ENCODE measurements at regions not wholly inside any gene's neighbourhood (a gene's known extent, or its start where the extent isn't known, plus 50 kb on each side); places are given as distances from the start of the nearest gene placed in this dataset.
"Not testable (repeated sequence)": the region's sequence is repeated elsewhere in the genome, so short reads cannot be mapped to it uniquely, and the experiment has no call there.

DNA sequence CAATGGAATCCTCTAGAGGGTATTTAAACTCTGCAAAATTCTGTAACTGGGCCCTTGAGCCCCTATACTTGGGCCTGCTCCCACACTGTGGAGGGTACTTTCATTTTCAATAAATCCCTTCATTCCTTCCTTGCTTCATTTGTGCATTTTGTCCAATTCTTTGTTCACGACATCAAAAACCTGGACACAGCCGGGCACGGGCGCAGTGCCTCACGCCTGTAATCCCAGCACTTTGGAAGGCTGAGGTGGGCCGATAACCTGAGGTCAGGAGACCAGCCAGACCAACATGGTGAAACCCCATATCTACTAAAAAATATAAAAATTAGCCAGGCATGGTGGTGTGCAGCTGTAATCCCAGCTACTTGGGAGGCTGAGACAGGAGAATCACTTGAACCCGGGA lies 714.9 kb upstream of the NOVA1 start:
- not testable (repeated sequence) for H3K36me3 ChIP-seq (ENCODE audit: control insufficient read depth, insufficient read depth, low read length); H3K9me3 ChIP-seq (ENCODE audit: control insufficient read depth, low read length); H3K4me1 ChIP-seq (ENCODE audit: control insufficient read depth, insufficient read depth, low read length, poor library complexity, severe bottlenecking); H3K27ac ChIP-seq (ENCODE audit: low read depth, low read length, severe bottlenecking); H3K4me3 ChIP-seq (ENCODE audit: extremely low read depth, insufficient read depth, low read length, poor library complexity, severe bottlenecking)
- 90 to 94% methylated on average over 4 to 5 of the region's 7 CpGs for WGBS, 2 experiments (ENCODE audit: insufficient coverage in 2 of 2)

DNA sequence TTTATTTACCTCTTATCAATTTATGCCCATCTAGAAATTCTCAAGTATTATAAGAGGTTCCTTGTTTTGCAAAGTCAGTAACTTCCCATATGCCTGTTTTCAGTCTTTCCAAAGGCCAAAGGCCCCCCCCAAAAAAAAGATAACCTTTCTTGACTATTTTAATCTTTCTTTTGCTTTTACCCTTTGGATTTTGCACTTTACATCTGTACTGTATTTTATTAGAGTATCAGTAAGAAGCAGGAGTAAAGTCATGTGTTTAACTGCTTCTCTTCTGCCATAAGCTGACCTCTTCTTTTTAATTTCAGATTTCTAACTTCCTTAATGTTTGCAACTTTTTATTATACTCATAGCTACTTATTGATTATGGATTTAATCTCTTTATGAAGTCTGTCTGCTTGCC lies 716.4 kb upstream of the NOVA1 start:
- peaks cover 6% of the 10 kb centered on the region for H3K9me3 ChIP-seq (ENCODE audit: control insufficient read depth, low read length)
- no peak overlapping the region for H3K4me3 ChIP-seq (ENCODE audit: extremely low read depth, insufficient read depth, low read length, poor library complexity, severe bottlenecking)
- H3K4me1 ChIP-seq (ENCODE audit: control insufficient read depth, insufficient read depth, low read length, poor library complexity, severe bottlenecking): no peaks in the 10 kb centered on the region
- H3K36me3 ChIP-seq (ENCODE audit: control insufficient read depth, insufficient read depth, low read length): no peaks in the 10 kb centered on the region
- no peak overlapping the region for H3K27ac ChIP-seq (ENCODE audit: low read depth, low read length, severe bottlenecking)

DNA sequence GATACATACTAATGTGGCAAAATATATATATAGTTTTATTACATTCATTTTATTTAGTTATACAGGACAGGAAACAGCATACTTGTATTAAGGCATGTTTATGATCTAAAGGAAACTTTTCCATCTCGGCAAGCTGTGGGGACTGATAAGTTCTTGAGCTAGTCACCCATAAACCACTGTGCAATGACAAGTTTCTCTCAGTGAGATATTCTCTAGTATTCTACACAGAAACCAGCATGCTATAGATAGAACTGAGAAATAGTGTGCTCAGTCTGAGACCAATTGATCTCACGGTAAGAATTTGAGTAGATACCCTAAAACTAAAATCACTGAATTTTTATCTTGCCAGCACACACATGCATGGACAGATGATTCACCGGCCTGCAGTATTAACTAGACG lies 717.6 kb upstream of the NOVA1 start:
- no peaks in the 10 kb centered on the region for H3K4me1 ChIP-seq (ENCODE audit: control insufficient read depth, insufficient read depth, low read length, poor library complexity, severe bottlenecking)
- no peaks in the 10 kb centered on the region for H3K36me3 ChIP-seq (ENCODE audit: control insufficient read depth, insufficient read depth, low read length)
- no peak overlapping the region for H3K27ac ChIP-seq (ENCODE audit: low read depth, low read length, severe bottlenecking)
- WGBS, 2 experiments (ENCODE audit: insufficient coverage in 2 of 2): no CpG with 5 or more reads among the region's 4 CpGs
- no peaks in the 10 kb centered on the region for H3K9me3 ChIP-seq (ENCODE audit: control insufficient read depth, low read length)
- no peak overlapping the region for H3K4me3 ChIP-seq (ENCODE audit: extremely low read depth, insufficient read depth, low read length, poor library complexity, severe bottlenecking)

DNA sequence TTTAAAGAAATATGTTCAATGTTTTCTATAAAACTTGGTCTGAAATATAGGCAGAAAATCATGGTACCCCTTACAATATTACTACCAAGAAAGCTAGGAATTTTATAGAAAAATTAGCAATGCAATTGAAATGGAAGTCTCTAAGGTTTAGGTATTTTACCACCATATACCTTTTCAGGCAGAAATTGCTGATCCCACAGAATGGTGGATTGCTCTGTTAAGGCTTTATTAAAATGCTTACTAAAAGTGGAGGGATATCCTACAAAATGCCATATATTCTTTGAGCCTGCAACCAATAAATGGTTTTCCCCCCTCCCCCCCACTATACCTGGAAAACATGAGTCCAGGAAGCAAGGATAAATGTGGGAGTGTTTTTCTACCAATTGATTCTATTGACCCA lies 718.1 kb upstream of the NOVA1 start:
- Histone ChIP-seq H3K9me3 (ENCODE audit: control insufficient read depth, low read length) (no peaks in the 10 kb centered on the region), H3K4me3 (ENCODE audit: extremely low read depth, insufficient read depth, low read length, poor library complexity, severe bottlenecking) (no peak overlapping the region), H3K27ac (ENCODE audit: low read depth, low read length, severe bottlenecking) (no peak overlapping the region), H3K4me1 (ENCODE audit: control insufficient read depth, insufficient read depth, low read length, poor library complexity, severe bottlenecking) (no peaks in the 10 kb centered on the region), H3K36me3 (ENCODE audit: control insufficient read depth, insufficient read depth, low read length) (no peaks in the 10 kb centered on the region)

DNA sequence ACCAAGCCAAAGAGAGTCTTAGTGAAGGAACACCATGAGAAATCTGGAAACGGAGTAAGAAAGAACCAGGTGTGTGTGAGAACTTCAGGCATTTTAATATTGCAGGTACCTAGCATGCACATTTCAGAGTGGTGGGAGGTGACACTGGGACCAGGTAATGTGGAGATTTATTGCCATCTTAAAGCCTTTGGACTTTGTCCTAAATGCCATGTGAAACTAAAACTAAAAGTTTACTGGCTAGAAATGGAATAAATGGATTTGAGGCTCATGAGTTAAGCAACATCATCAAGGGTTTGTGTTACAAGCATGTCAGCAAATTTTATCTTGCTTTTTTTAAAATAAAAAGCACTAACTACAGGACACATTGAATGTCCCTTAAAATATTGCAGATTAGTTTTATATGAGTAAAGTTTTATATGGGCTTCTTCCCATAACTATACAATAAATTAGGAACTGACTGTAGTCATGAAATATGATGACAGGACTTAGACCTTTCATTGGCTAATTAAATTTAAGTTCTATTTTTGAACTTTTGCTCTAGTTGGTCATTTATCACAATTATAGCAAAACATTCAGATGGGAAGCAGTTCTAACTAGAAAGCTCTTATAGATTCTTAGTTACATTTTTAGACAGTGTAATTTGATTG lies 721.1 kb upstream of the NOVA1 start:
- H3K27ac ChIP-seq (ENCODE audit: low read depth, low read length, severe bottlenecking): no peak overlapping the region
- H3K36me3 ChIP-seq (ENCODE audit: control insufficient read depth, insufficient read depth, low read length): no peaks in the 10 kb centered on the region
- no peaks in the 10 kb centered on the region for H3K9me3 ChIP-seq (ENCODE audit: control insufficient read depth, low read length)
- no peaks in the 10 kb centered on the region for H3K4me1 ChIP-seq (ENCODE audit: control insufficient read depth, insufficient read depth, low read length, poor library complexity, severe bottlenecking)
- H3K4me3 ChIP-seq (ENCODE audit: extremely low read depth, insufficient read depth, low read length, poor library complexity, severe bottlenecking): no peak overlapping the region
- 88 to 100% methylated on average over 1 of the region's 1 CpG for WGBS, 2 experiments (ENCODE audit: insufficient coverage in 2 of 2)

DNA sequence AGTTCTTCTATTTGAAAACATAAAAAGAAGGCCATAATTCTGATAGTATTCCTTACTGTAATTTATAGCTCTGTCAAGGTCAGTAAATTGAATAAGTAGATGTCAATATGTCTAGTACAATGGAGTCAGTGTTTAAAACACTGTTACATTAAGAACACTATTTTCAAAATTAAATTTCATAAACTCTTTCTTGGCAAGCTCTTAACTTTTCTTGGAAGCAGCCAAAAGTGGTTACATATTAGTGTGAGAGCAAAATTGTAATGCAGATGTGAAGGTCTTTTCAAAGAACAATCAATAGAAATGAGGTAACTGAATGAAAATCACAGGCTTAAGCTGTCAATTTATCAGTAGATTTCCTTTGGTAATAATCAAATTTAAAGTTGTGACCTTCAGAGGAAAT lies 722.4 kb upstream of the NOVA1 start:
- H3K36me3 ChIP-seq (ENCODE audit: control insufficient read depth, insufficient read depth, low read length): no peaks in the 10 kb centered on the region
- H3K9me3 ChIP-seq (ENCODE audit: control insufficient read depth, low read length): peaks cover 7% of the 10 kb centered on the region
- no peaks in the 10 kb centered on the region for H3K4me1 ChIP-seq (ENCODE audit: control insufficient read depth, insufficient read depth, low read length, poor library complexity, severe bottlenecking)
- no peak overlapping the region for H3K27ac ChIP-seq (ENCODE audit: low read depth, low read length, severe bottlenecking)
- H3K4me3 ChIP-seq (ENCODE audit: extremely low read depth, insufficient read depth, low read length, poor library complexity, severe bottlenecking): no peak overlapping the region

DNA sequence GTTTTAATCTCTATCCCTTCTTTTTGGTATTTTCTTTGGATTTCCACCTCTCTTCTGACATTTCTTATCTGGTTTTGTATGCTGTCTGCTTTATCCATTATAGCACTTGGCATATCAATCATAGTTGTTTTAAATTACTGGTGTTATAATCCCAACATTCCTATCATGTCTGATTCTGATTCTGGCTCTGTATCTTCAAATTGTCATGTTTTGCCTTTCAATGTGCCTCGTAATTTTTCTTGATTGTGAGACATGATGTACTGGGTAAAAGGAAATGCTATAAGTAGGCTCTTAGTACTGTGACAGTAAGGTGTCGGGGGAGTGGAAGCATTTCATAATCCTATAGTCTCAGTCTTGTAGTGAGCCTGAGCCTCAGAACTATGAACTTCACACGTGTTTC lies 729.3 kb upstream of the NOVA1 start:
- Histone ChIP-seq H3K4me1 (ENCODE audit: control insufficient read depth, insufficient read depth, low read length, poor library complexity, severe bottlenecking) (no peaks in the 10 kb centered on the region), H3K27ac (ENCODE audit: low read depth, low read length, severe bottlenecking) (no peak overlapping the region)

DNA sequence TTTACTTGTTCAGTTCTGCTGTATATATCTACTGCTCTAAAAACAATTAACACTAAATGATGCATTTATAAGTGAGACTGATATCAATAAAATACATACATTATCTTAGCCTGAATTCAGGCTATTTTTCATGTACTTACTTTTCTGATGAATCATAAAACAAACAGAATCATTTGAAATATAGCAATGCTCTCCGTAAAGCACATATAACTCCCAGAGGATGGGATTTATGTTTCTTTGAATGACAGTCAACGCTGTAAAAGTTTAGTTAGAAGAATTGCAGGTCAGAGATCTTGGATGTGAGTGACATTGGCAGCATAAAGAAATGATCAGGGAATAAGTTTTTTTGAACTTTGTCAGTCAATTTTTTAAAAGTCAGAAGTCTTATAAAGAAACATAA lies 740.2 kb upstream of the NOVA1 start:
- Histone ChIP-seq H3K4me3 (ENCODE audit: extremely low read depth, insufficient read depth, low read length, poor library complexity, severe bottlenecking) (no peak overlapping the region), H3K4me1 (ENCODE audit: control insufficient read depth, insufficient read depth, low read length, poor library complexity, severe bottlenecking) (no peaks in the 10 kb centered on the region), H3K9me3 (ENCODE audit: control insufficient read depth, low read length) (no peaks in the 10 kb centered on the region), H3K27ac (ENCODE audit: low read depth, low read length, severe bottlenecking) (no peak overlapping the region), H3K36me3 (ENCODE audit: control insufficient read depth, insufficient read depth, low read length) (no peaks in the 10 kb centered on the region)
- 86 to 89% methylated on average over 1 of the region's 2 CpGs for WGBS, 2 experiments (ENCODE audit: insufficient coverage in 2 of 2)

More for the DNA sequence above, 729.3 kb upstream of the NOVA1 start:
- no peaks in the 10 kb centered on the region for H3K36me3 ChIP-seq (ENCODE audit: control insufficient read depth, insufficient read depth, low read length)
- H3K4me3 ChIP-seq (ENCODE audit: extremely low read depth, insufficient read depth, low read length, poor library complexity, severe bottlenecking): no peak overlapping the region
- H3K9me3 ChIP-seq (ENCODE audit: control insufficient read depth, low read length): peaks cover 7% of the 10 kb centered on the region
- WGBS, 2 experiments (ENCODE audit: insufficient coverage in 2 of 2): 37 to 92% methylated on average over 2 of the region's 3 CpGs

DNA sequence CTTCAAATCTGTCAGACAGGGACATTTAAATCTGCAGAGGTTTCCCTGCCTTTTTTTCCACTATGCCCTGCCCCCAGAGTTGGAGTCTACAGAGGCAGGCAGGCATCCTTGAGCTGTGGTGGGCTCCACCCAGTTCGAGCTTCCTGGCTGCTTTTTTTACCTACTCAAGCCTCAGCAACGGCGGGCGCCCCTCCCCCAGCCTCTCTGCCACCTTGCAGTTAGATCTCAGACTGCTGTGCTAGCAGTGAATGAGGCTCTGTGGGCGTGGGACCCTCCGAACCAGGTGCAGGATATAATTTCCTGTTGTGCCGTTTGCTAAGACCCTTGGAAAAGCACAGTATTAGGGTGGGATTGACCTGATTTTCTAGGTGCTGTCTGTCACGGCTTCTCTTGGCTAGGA lies 765.2 kb upstream of the NOVA1 start:
- not testable (repeated sequence) for H3K27ac ChIP-seq (ENCODE audit: low read depth, low read length, severe bottlenecking); H3K9me3 ChIP-seq (ENCODE audit: control insufficient read depth, low read length); H3K4me3 ChIP-seq (ENCODE audit: extremely low read depth, insufficient read depth, low read length, poor library complexity, severe bottlenecking); H3K36me3 ChIP-seq (ENCODE audit: control insufficient read depth, insufficient read depth, low read length); H3K4me1 ChIP-seq (ENCODE audit: control insufficient read depth, insufficient read depth, low read length, poor library complexity, severe bottlenecking)
- WGBS, 2 experiments (ENCODE audit: insufficient coverage in 2 of 2): 83 to 88% methylated on average over 5 of the region's 8 CpGs

DNA sequence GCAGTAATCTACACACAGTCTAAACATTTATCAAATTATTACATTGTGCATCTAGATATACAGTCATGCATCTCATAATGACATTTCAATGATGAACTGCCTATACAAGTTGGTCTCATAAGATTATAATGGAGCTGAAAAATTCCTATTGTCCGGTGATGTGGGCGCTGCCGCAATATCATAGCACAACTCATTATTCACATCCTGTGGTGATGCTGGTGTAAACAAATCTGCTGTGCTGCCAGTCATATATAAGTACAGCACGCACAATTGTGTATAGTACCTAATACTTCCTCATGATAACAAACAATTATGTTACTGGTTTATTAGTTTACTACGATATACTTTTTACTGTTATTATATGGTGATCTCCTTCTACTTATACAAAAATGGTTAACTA lies 768.8 kb upstream of the NOVA1 start:
- Histone ChIP-seq H3K4me1 (ENCODE audit: control insufficient read depth, insufficient read depth, low read length, poor library complexity, severe bottlenecking) (no peaks in the 10 kb centered on the region), H3K9me3 (ENCODE audit: control insufficient read depth, low read length) (no peaks in the 10 kb centered on the region), H3K27ac (ENCODE audit: low read depth, low read length, severe bottlenecking) (no peak overlapping the region), H3K36me3 (ENCODE audit: control insufficient read depth, insufficient read depth, low read length) (no peaks in the 10 kb centered on the region), H3K4me3 (ENCODE audit: extremely low read depth, insufficient read depth, low read length, poor library complexity, severe bottlenecking) (no peak overlapping the region)
- WGBS, 2 experiments (ENCODE audit: insufficient coverage in 2 of 2): no CpG with 5 or more reads among the region's 5 CpGs

DNA sequence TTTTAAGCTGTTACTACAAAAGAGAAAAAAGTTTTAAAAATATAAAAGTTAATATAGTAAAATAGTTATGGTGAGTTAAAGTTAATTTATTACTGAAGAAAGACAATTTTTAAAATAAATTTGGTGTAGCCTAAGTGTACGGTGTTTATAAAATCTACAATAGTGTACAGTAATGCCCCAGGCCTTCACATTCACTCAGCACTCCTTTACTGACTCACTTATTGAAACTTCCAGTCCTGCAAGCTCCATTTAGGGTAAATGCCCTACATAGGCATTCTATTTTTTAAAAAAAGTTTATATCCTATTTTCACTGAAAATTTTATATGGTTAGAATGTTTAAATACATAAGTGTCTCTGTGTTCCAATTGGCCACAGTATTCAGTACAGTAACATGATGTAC lies 769.5 kb upstream of the NOVA1 start:
- Histone ChIP-seq H3K4me1 (ENCODE audit: control insufficient read depth, insufficient read depth, low read length, poor library complexity, severe bottlenecking) (no peaks in the 10 kb centered on the region), H3K36me3 (ENCODE audit: control insufficient read depth, insufficient read depth, low read length) (no peaks in the 10 kb centered on the region), H3K4me3 (ENCODE audit: extremely low read depth, insufficient read depth, low read length, poor library complexity, severe bottlenecking) (no peak overlapping the region), H3K9me3 (ENCODE audit: control insufficient read depth, low read length) (no peaks in the 10 kb centered on the region), H3K27ac (ENCODE audit: low read depth, low read length, severe bottlenecking) (no peak overlapping the region)
- no CpG with 5 or more reads among the region's 1 CpG for WGBS, 2 experiments (ENCODE audit: insufficient coverage in 2 of 2)

DNA sequence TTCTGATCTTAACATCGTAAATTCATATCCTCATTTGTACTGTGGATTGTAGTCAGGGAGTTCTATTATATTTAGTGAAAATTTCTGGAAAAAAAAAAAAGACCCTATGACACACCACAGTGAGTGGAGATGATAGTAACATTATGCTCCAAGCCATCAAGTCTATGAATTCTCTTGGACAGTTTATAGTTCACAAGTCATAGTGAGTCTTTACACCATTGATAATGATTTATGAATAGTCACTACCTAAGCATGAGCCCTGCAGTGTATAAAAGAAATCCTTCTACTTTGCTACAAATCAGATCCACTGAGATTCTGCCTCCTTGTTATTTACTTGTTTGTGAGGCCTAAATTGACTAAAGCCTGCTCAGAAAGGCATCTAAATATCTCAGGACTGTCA lies 772.2 kb upstream of the NOVA1 start:
- WGBS, 2 experiments (ENCODE audit: insufficient coverage in 2 of 2): no CpG with 5 or more reads among the region's 1 CpG
- Histone ChIP-seq H3K27ac (ENCODE audit: low read depth, low read length, severe bottlenecking) (no peak overlapping the region), H3K4me1 (ENCODE audit: control insufficient read depth, insufficient read depth, low read length, poor library complexity, severe bottlenecking) (no peaks in the 10 kb centered on the region), H3K9me3 (ENCODE audit: control insufficient read depth, low read length) (no peaks in the 10 kb centered on the region), H3K36me3 (ENCODE audit: control insufficient read depth, insufficient read depth, low read length) (no peaks in the 10 kb centered on the region), H3K4me3 (ENCODE audit: extremely low read depth, insufficient read depth, low read length, poor library complexity, severe bottlenecking) (no peak overlapping the region)

All from mesodermal cell (in vitro differentiated cells).